ENCODE measurements at regions not wholly inside any gene's neighbourhood (a gene's known extent, or its start where the extent isn't known, plus 50 kb on each side); places are given as distances from the start of the nearest gene placed in this dataset.

- DNase-seq (ENCODE audit: unreplicated experiment): no peak
- BruUV-seq (replicated peaks): no TSS peak
- TF ChIP-seq, protein P1, sequence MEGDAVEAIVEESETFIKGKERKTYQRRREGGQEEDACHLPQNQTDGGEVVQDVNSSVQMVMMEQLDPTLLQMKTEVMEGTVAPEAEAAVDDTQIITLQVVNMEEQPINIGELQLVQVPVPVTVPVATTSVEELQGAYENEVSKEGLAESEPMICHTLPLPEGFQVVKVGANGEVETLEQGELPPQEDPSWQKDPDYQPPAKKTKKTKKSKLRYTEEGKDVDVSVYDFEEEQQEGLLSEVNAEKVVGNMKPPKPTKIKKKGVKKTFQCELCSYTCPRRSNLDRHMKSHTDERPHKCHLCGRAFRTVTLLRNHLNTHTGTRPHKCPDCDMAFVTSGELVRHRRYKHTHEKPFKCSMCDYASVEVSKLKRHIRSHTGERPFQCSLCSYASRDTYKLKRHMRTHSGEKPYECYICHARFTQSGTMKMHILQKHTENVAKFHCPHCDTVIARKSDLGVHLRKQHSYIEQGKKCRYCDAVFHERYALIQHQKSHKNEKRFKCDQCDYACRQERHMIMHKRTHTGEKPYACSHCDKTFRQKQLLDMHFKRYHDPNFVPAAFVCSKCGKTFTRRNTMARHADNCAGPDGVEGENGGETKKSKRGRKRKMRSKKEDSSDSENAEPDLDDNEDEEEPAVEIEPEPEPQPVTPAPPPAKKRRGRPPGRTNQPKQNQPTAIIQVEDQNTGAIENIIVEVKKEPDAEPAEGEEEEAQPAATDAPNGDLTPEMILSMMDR (IDR thresholded peaks at IDR 0.05; ENCODE audit: unreplicated experiment): no peak
- Mint-ChIP-seq H3K36me3 (ENCODE audit: insufficient read depth, unreplicated experiment) (no peaks in the 10 kb centered on the region), H3K27ac (ENCODE audit: low read depth, unreplicated experiment) (no peak overlapping the region), H3K4me3 (ENCODE audit: unreplicated experiment) (no peak overlapping the region), H3K4me1 (ENCODE audit: insufficient read depth, unreplicated experiment) (no peaks in the 10 kb centered on the region), H3K9me3 (ENCODE audit: unreplicated experiment) (peaks cover 8% of the 10 kb centered on the region), H3K27me3 (ENCODE audit: insufficient read depth, unreplicated experiment) (no peaks in the 10 kb centered on the region)
- POLR2A ChIA-PET: interaction anchor here (0.6 kb wide), 1 partner anchor 1017 kb away, joined by 4 read pairs; no protein-coding TSS in a partner anchor
- intact Hi-C loops (cut with micrococcal nuclease): no loop called here
- CTCF ChIA-PET: no interaction called here
These were observed 265.1 kb downstream of the EIPR1 start for GRCh38 chr2:3112553-3112952.

- H3K9me3 Mint-ChIP-seq (ENCODE audit: unreplicated experiment): peaks cover 8% of the 10 kb centered on the region
- ChIA-PET CTCF (no interaction called here), POLR2A (no interaction called here)
These were observed 265.5 kb downstream of the EIPR1 start for GRCh38 chr2:3112131-3112530.

DNA sequence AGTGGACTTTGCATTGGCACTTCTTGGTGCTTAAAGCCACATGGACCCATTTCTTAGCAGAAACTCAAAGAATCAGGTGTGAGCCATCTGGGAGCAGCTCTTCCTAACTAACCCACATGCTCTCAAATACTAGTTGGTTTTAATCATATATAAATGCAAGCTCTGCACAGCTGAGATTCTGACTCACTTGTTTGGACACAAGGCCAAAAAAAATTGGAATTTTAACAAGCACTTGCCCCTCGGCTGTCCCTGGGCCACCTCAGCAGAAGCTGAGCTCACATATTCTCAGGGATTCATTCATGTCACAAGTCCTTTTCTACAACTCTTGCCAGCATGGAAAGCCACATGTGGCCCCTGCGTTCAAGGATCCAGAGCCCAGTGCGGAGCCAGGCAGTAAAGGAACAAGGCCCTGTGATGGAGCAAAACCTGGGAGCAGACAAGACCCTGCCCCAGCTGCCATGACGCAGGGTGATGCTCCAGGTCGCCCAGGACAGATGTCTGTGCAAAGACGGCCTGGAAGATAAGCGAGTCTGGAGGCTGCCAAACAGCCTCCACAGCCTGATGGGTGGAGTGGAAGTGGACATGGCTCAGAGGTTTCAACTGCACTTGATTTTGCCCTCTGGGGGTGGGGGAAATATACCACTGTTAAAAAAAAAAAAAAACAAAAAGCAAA, 266.5 kb downstream of the EIPR1 start:
- Mint-ChIP-seq H3K27me3 (ENCODE audit: insufficient read depth, unreplicated experiment) (no peaks in the 10 kb centered on the region), H3K27ac (ENCODE audit: low read depth, unreplicated experiment) (no peak overlapping the region), H3K4me1 (ENCODE audit: insufficient read depth, unreplicated experiment) (no peaks in the 10 kb centered on the region), H3K9me3 (ENCODE audit: unreplicated experiment) (peaks cover 8% of the 10 kb centered on the region), H3K36me3 (ENCODE audit: insufficient read depth, unreplicated experiment) (no peaks in the 10 kb centered on the region), H3K4me3 (ENCODE audit: unreplicated experiment) (no peak overlapping the region)
- CTCF ChIA-PET: no interaction called here
- BruUV-seq (replicated peaks): no TSS peak
- intact Hi-C loops (cut with micrococcal nuclease): no loop called here
- POLR2A ChIA-PET: no interaction called here
- DNase-seq (ENCODE audit: unreplicated experiment): no peak
- TF ChIP-seq, protein P1 (IDR thresholded peaks at IDR 0.05; ENCODE audit: unreplicated experiment): no peak

More at GRCh38 chr2:3112131-3112530, 265.5 kb downstream of the EIPR1 start:
- TF ChIP-seq, protein P1 (IDR thresholded peaks at IDR 0.05; ENCODE audit: unreplicated experiment): no peak
- Mint-ChIP-seq H3K36me3 (ENCODE audit: insufficient read depth, unreplicated experiment) (no peaks in the 10 kb centered on the region), H3K4me1 (ENCODE audit: insufficient read depth, unreplicated experiment) (no peaks in the 10 kb centered on the region), H3K4me3 (ENCODE audit: unreplicated experiment) (no peak overlapping the region), H3K27ac (ENCODE audit: low read depth, unreplicated experiment) (no peak overlapping the region), H3K27me3 (ENCODE audit: insufficient read depth, unreplicated experiment) (no peaks in the 10 kb centered on the region)
- intact Hi-C loops (cut with micrococcal nuclease): no loop called here
- no peak for DNase-seq (ENCODE audit: unreplicated experiment)
- BruUV-seq (replicated peaks): no TSS peak

- TF ChIP-seq, protein P1 (IDR thresholded peaks at IDR 0.05; ENCODE audit: unreplicated experiment): no peak
- Mint-ChIP-seq H3K4me3 (ENCODE audit: unreplicated experiment) (no peak overlapping the region), H3K9me3 (ENCODE audit: unreplicated experiment) (peaks cover 8% of the 10 kb centered on the region), H3K27ac (ENCODE audit: low read depth, unreplicated experiment) (no peak overlapping the region), H3K4me1 (ENCODE audit: insufficient read depth, unreplicated experiment) (peaks cover 4% of the 10 kb centered on the region), H3K27me3 (ENCODE audit: insufficient read depth, unreplicated experiment) (no peaks in the 10 kb centered on the region), H3K36me3 (ENCODE audit: insufficient read depth, unreplicated experiment) (no peaks in the 10 kb centered on the region)
- POLR2A ChIA-PET: no interaction called here
- no peak for DNase-seq (ENCODE audit: unreplicated experiment)
- no TSS peak for BruUV-seq (replicated peaks)
- CTCF ChIA-PET: no interaction called here
- intact Hi-C loops (cut with micrococcal nuclease): no loop called here
These were observed 267.1 kb downstream of the EIPR1 start for GRCh38 chr2:3110555-3110954.

All from MCF 10A (cell line).